ENCODE measurements at regions not wholly inside any gene's neighbourhood (a gene's known extent, or its start where the extent isn't known, plus 50 kb on each side); places are given as distances from the start of the nearest gene placed in this dataset.
"Not testable (repeated sequence)": the region's sequence is repeated elsewhere in the genome, so short reads cannot be mapped to it uniquely, and the experiment has no call there.

GRCh38 chr11:28792856-28793255, 684.7 kb downstream of the METTL15 start:
- TF ChIP-seq ZNF280C (tag by site-specific recombination; IDR thresholded peaks at IDR 0.05) (no peak), ZBTB1 (tag by site-specific recombination; IDR thresholded peaks at IDR 0.05) (no peak), ZNF324 (tag by site-specific recombination; IDR thresholded peaks at IDR 0.05) (no peak), ZFP37 (tag by site-specific recombination; IDR thresholded peaks at IDR 0.05) (no peak), IKZF3 (tag by site-specific recombination; IDR thresholded peaks at IDR 0.05) (no peak), ZNF157 (tag by site-specific recombination; IDR thresholded peaks at IDR 0.05) (no peak), GLIS1 (tag by site-specific recombination; IDR thresholded peaks at IDR 0.05) (no peak), ZNF48 (tag by site-specific recombination; IDR thresholded peaks at IDR 0.05) (no peak)
- TF ChIP-seq, protein P1, sequence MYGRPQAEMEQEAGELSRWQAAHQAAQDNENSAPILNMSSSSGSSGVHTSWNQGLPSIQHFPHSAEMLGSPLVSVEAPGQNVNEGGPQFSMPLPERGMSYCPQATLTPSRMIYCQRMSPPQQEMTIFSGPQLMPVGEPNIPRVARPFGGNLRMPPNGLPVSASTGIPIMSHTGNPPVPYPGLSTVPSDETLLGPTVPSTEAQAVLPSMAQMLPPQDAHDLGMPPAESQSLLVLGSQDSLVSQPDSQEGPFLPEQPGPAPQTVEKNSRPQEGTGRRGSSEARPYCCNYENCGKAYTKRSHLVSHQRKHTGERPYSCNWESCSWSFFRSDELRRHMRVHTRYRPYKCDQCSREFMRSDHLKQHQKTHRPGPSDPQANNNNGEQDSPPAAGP (tag by site-specific recombination; IDR thresholded peaks at IDR 0.05): no peak
- Histone ChIP-seq H3K4me1 (ENCODE audit: control insufficient read depth, insufficient read depth, low read length) (no peaks in the 10 kb centered on the region), H3K27ac (ENCODE audit: extremely low read depth, low read depth, low read length) (no peak overlapping the region), H3K9me3 (ENCODE audit: control insufficient read depth, insufficient read depth, low read depth, low read length) (no peaks in the 10 kb centered on the region), H3K36me3 (ENCODE audit: control insufficient read depth in 2 of 2, insufficient read depth in 1 of 2, low read length in 2 of 2) (no peaks in the 10 kb centered on the region), H3K4me3 (ENCODE audit: low read depth, low read length) (no peak overlapping the region)
- ChIA-PET CTCF (no interaction called here), POLR2A (no interaction called here)

- H3K9me3 ChIP-seq (ENCODE audit: control insufficient read depth, insufficient read depth, low read depth, low read length); H3K4me1 ChIP-seq (ENCODE audit: control insufficient read depth, insufficient read depth, low read length); H3K27ac ChIP-seq (ENCODE audit: extremely low read depth, low read depth, low read length); POLR2A ChIA-PET; CTCF ChIA-PET; H3K4me3 ChIP-seq (ENCODE audit: low read depth, low read length); H3K36me3 ChIP-seq (ENCODE audit: control insufficient read depth in 2 of 2, insufficient read depth in 1 of 2, low read length in 2 of 2): not testable (repeated sequence)
These were observed 679.7 kb downstream of the METTL15 start for GRCh38 chr11:28787897-28788296.

DNA sequence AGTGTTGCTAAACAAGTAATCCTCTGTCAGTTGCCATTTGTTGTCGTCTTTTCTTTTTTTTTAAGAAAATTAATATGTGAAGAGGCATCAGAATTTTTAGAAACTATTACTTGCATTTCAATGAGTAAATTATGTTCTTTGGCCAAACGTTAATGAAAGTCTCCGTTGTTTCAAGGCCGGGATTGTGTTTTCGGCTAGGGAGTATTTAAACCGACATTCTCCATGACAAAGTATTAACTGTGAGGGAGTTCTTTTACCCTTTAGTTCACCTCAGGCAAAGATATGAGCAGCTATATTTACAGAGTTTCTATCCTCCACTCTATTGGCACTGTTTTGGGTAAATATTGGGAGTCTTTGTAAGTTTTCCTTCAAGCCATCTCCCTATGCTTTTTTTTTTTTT, 668.9 kb downstream of the METTL15 start:
- Histone ChIP-seq H3K9me3 (ENCODE audit: control insufficient read depth, insufficient read depth, low read depth, low read length) (no peaks in the 10 kb centered on the region), H3K4me3 (ENCODE audit: low read depth, low read length) (no peak overlapping the region), H3K4me1 (ENCODE audit: control insufficient read depth, insufficient read depth, low read length) (no peaks in the 10 kb centered on the region), H3K36me3 (ENCODE audit: control insufficient read depth in 2 of 2, insufficient read depth in 1 of 2, low read length in 2 of 2) (no peaks in the 10 kb centered on the region), H3K27ac (ENCODE audit: extremely low read depth, low read depth, low read length) (no peak overlapping the region)
- TF ChIP-seq ZNF311 (tag by site-specific recombination; IDR thresholded peaks at IDR 0.05; ENCODE audit: borderline replicate concordance) (no peak), ZNF404 (tag by site-specific recombination; IDR thresholded peaks at IDR 0.05) (no peak), FEZF1 (tag by site-specific recombination; IDR thresholded peaks at IDR 0.05) (no peak), ZNF18 (tag by site-specific recombination; IDR thresholded peaks at IDR 0.05) (no peak), ZNF596 (tag by site-specific recombination; IDR thresholded peaks at IDR 0.05) (no peak), ZBTB48 (tag by site-specific recombination; IDR thresholded peaks at IDR 0.05) (no peak), ZNF600 (tag by site-specific recombination; IDR thresholded peaks at IDR 0.05) (no peak), ZNF398 (tag by site-specific recombination; IDR thresholded peaks at IDR 0.05) (no peak)
- TF ChIP-seq, protein P2, sequence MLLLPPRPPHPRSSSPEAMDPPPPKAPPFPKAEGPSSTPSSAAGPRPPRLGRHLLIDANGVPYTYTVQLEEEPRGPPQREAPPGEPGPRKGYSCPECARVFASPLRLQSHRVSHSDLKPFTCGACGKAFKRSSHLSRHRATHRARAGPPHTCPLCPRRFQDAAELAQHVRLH (tag by site-specific recombination; IDR thresholded peaks at IDR 0.05): no peak
- TF ChIP-seq, protein P3, sequence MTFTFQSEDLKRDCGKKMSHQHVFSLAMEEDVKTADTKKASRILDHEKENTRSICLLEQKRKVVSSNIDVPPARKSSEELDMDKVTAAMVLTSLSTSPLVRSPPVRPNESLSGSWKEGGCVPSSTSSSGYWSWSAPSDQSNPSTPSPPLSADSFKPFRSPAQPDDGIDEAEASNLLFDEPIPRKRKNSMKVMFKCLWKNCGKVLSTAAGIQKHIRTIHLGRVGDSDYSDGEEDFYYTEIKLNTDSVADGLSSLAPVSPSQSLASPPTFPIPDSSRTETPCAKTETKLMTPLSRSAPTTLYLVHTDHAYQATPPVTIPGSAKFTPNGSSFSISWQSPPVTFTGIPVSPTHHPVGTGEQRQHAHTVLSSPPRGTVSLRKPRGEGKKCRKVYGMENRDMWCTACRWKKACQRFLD (tag by site-specific recombination; IDR thresholded peaks at IDR 0.05): no peak
- TF ChIP-seq, protein P4, sequence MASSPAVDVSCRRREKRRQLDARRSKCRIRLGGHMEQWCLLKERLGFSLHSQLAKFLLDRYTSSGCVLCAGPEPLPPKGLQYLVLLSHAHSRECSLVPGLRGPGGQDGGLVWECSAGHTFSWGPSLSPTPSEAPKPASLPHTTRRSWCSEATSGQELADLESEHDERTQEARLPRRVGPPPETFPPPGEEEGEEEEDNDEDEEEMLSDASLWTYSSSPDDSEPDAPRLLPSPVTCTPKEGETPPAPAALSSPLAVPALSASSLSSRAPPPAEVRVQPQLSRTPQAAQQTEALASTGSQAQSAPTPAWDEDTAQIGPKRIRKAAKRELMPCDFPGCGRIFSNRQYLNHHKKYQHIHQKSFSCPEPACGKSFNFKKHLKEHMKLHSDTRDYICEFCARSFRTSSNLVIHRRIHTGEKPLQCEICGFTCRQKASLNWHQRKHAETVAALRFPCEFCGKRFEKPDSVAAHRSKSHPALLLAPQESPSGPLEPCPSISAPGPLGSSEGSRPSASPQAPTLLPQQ (tag by site-specific recombination; IDR thresholded peaks at IDR 0.05): no peak
- POLR2A ChIA-PET: no interaction called here
- CTCF ChIA-PET: no interaction called here
